MM.1S (cell line): ENCODE measurements at regions not wholly inside any gene's neighbourhood (a gene's known extent, or its start where the extent isn't known, plus 50 kb on each side); places are given as distances from the start of the nearest gene placed in this dataset.

ENCODE experiments used
- DNase-seq: peaks from one replicate; pipeline ENCODE4 v3.0.0-alpha.2; 2015
- H2AFZ ChIP-seq: fragments of 300-600 bp; sonication (generic); 2 replicates; pipeline ENCODE4 v1.6.0; 2016; ENCODE audit warnings: antibody characterized with exemption, low read length
- H3F3A ChIP-seq: fragments of 300-600 bp; sonication (generic); 2 replicates; pipeline ENCODE4 v1.6.1; 2016; ENCODE audit warnings: mild to moderate bottlenecking, antibody characterized with exemption, low read length, moderate library complexity, mixed read lengths; ENCODE audit not compliant: insufficient read depth
- H3K27ac ChIP-seq: fragments of 300-600 bp; sonication (generic); 2 replicates; pipeline ENCODE4 v1.5.1; 2016; ENCODE audit warnings: mild to moderate bottlenecking, low read length
- H3K27me3 ChIP-seq: fragments of 300-600 bp; sonication (generic); replicated peaks from 2 replicates; pipeline ENCODE4 v1.6.0; 2016; ENCODE audit warnings: low read length; ENCODE audit not compliant: insufficient read depth
- H3K36me3 ChIP-seq: fragments of 300-600 bp; sonication (generic); replicated peaks from 2 replicates; pipeline ENCODE4 v1.6.1; 2016; ENCODE audit warnings: mild to moderate bottlenecking, low read length, mixed read lengths; ENCODE audit not compliant: insufficient read depth
- H3K4me1 ChIP-seq: fragments of 300-600 bp; sonication (generic); 2 replicates; pipeline ENCODE4 v1.6.1; 2016; ENCODE audit warnings: low read length, mixed read lengths
- H3K4me2 ChIP-seq: fragments of 300-600 bp; sonication (generic); 2 replicates; pipeline ENCODE4 v1.6.0; 2016; ENCODE audit warnings: low read depth, low read length
- H3K4me3 ChIP-seq: fragments of 300-600 bp; sonication (generic); 2 replicates; pipeline ENCODE4 v1.5.1; 2016; ENCODE audit warnings: low read length, mixed read lengths
- H3K79me2 ChIP-seq: fragments of 300-600 bp; sonication (generic); 2 replicates; pipeline ENCODE4 v1.6.1; 2016; ENCODE audit warnings: mixed run types, low read length, mixed read lengths
- H3K9ac ChIP-seq: fragments of 300-600 bp; sonication (generic); 2 replicates; pipeline ENCODE4 v1.6.1; 2016; ENCODE audit warnings: low read length, mixed read lengths
- H3K9me2 ChIP-seq: fragments of 300-600 bp; sonication (generic); replicated peaks from 2 replicates; pipeline ENCODE4 v1.6.1; 2016; ENCODE audit warnings: mild to moderate bottlenecking, low read length, mixed read lengths; ENCODE audit not compliant: insufficient read depth
- H3K9me3 ChIP-seq: fragments of 300-600 bp; sonication (generic); replicated peaks from 2 replicates; pipeline ENCODE4 v1.6.1; 2016; ENCODE audit warnings: mild to moderate bottlenecking, low read length, mixed read lengths; ENCODE audit not compliant: insufficient read depth
- H4K20me1 ChIP-seq: fragments of 300-600 bp; sonication (generic); 2 replicates; pipeline ENCODE4 v1.6.1; 2016; ENCODE audit warnings: mild to moderate bottlenecking, low read length, moderate library complexity, mixed read lengths; ENCODE audit not compliant: insufficient read depth
- EZH2 ChIP-seq: fragments of 300-600 bp; sonication (generic); optimal IDR thresholded peaks from 2 replicates; pipeline ENCODE3; 2017; ENCODE audit warnings: low read depth, mild to moderate bottlenecking, antibody characterized with exemption, low read length, mixed read lengths
- EZH2phosphoT487 ChIP-seq: fragments of 300-600 bp; sonication (generic); IDR thresholded peaks from 2 replicates; pipeline ENCODE4 v1.6.1; 2018; ENCODE audit warnings: antibody characterized with exemption, low read length
- TF ChIP-seq, protein P1 (sequence below): fragments of 300-600 bp; sonication (generic); IDR thresholded peaks from 2 replicates; pipeline ENCODE4 v1.5.1; 2016; ENCODE audit warnings: antibody characterized with exemption, low read length, mixed read lengths

DNA sequence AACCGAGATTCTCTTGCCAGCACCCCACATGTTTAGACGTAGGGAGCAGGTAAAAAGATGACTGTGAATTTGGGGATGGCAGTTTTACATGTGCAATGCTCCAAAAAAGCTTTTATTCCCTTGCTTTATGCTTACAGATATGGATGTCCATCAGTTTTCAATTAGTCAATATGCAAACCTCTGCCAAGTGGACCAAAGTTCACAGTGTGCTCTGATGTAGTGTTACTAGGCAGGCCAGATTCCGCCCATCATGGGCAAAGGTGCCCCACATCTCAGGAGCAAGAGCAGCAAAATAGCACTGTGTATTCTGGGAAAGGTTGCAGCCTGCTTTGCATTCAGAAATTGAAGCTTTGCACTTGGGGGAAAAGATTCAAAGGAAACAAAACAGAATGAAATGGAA lies 329.7 kb upstream of the ZEB2 start:
- no peak overlapping the region for H3K4me3 ChIP-seq
- H3K27ac ChIP-seq: no peak overlapping the region
- H3K36me3 ChIP-seq: no peaks in the 10 kb centered on the region
- no peak overlapping the region for H2AFZ ChIP-seq
- H3K4me2 ChIP-seq: no peak overlapping the region
- H4K20me1 ChIP-seq: no peaks in the 10 kb centered on the region
- H3K79me2 ChIP-seq: no peaks in the 10 kb centered on the region
- TF ChIP-seq EZH2phosphoT487: no peak
- TF ChIP-seq EZH2: no peak
- TF ChIP-seq, protein P1, sequence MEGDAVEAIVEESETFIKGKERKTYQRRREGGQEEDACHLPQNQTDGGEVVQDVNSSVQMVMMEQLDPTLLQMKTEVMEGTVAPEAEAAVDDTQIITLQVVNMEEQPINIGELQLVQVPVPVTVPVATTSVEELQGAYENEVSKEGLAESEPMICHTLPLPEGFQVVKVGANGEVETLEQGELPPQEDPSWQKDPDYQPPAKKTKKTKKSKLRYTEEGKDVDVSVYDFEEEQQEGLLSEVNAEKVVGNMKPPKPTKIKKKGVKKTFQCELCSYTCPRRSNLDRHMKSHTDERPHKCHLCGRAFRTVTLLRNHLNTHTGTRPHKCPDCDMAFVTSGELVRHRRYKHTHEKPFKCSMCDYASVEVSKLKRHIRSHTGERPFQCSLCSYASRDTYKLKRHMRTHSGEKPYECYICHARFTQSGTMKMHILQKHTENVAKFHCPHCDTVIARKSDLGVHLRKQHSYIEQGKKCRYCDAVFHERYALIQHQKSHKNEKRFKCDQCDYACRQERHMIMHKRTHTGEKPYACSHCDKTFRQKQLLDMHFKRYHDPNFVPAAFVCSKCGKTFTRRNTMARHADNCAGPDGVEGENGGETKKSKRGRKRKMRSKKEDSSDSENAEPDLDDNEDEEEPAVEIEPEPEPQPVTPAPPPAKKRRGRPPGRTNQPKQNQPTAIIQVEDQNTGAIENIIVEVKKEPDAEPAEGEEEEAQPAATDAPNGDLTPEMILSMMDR: no peak
- H3K9me3 ChIP-seq: no peaks in the 10 kb centered on the region
- no peak for DNase-seq
- H3K9ac ChIP-seq: no peak overlapping the region
- H3F3A ChIP-seq: no peaks in the 10 kb centered on the region
- no peaks in the 10 kb centered on the region for H3K9me2 ChIP-seq
- no peaks in the 10 kb centered on the region for H3K27me3 ChIP-seq
- no peaks in the 10 kb centered on the region for H3K4me1 ChIP-seq

DNA sequence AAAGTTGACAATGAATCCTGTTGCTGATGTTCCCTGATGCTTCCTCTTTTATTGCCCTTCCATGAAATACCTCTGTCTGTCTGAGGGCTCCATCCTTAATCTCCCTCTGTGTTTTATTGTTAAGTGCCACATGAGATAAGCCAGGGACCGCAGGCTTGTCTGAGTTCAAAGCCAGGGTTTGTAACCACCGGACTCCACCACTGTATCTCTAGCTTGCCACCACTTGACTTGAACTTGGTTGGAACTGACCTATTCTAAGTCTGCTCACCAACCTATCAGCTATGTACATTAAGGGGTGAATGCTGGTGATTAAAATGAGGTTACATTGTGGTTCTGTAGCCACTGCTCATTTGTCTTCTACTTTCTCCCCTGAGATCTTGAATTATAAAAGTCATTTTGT lies 328.5 kb upstream of the ZEB2 start:
- Histone ChIP-seq H3K27me3 (no peaks in the 10 kb centered on the region), H3K4me2 (no peak overlapping the region), H3K4me3 (no peak overlapping the region), H3K79me2 (no peaks in the 10 kb centered on the region), H3K36me3 (no peaks in the 10 kb centered on the region), H3K9me3 (no peaks in the 10 kb centered on the region), H3K4me1 (no peaks in the 10 kb centered on the region), H2AFZ (no peak overlapping the region), H3F3A (no peaks in the 10 kb centered on the region), H3K9me2 (no peaks in the 10 kb centered on the region), H3K9ac (no peak overlapping the region), H3K27ac (no peak overlapping the region), H4K20me1 (no peaks in the 10 kb centered on the region)
- DNase-seq: no peak
- TF ChIP-seq, protein P1: no peak
- no peak for TF ChIP-seq EZH2phosphoT487
- TF ChIP-seq EZH2: no peak

DNA sequence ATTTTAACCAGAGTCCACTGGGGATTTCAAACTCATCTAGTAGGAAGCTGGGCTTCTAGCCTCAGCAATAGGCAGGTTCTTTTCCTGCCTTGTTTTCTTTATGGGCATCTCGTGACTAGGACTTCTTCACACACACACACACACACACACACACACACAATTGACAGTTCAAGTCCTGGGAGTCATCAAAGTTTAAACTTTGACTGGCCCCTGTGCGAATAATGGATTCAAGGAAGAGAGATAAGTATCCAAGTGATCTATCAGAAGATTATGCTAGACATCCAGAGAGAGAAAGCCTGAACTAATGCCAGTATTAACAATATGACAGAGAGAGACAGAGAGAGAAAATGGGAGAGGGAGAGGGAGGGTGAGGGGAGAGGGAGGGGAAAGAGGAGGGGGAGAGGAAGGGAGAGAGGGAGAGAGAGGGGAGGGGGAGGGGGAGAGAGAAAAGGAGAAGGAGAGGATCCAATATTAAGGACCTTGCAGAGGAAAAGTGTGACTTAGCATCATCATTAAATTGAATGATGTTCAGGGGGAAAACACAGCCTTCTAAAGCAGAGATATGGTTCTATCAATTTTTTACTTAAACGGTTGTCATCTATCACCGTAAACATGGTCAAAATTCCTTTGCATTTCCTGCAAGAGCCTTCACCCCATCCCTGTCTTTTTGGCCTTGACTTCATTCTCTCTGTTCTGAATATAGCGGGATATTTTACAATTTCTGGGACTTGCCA lies 327.6 kb upstream of the ZEB2 start:
- no peaks in the 10 kb centered on the region for H3K4me1 ChIP-seq
- no peak for DNase-seq
- H2AFZ ChIP-seq: no peak overlapping the region
- no peaks in the 10 kb centered on the region for H3K9me3 ChIP-seq
- H3K4me3 ChIP-seq: no peak overlapping the region
- H4K20me1 ChIP-seq: no peaks in the 10 kb centered on the region
- TF ChIP-seq EZH2phosphoT487: no peak
- TF ChIP-seq, protein P1: no peak
- no peak for TF ChIP-seq EZH2
- no peaks in the 10 kb centered on the region for H3K27me3 ChIP-seq
- no peaks in the 10 kb centered on the region for H3F3A ChIP-seq
- no peaks in the 10 kb centered on the region for H3K36me3 ChIP-seq
- no peaks in the 10 kb centered on the region for H3K79me2 ChIP-seq
- H3K4me2 ChIP-seq: no peak overlapping the region
- no peaks in the 10 kb centered on the region for H3K9me2 ChIP-seq
- H3K27ac ChIP-seq: no peak overlapping the region
- H3K9ac ChIP-seq: no peak overlapping the region
